ENCODE measurements at regions not wholly inside any gene's neighbourhood (a gene's known extent, or its start where the extent isn't known, plus 50 kb on each side); places are given as distances from the start of the nearest gene placed in this dataset.
A peak's percentile ranks its signal among the peaks of the same experiment; 100 is the strongest.

DNA sequence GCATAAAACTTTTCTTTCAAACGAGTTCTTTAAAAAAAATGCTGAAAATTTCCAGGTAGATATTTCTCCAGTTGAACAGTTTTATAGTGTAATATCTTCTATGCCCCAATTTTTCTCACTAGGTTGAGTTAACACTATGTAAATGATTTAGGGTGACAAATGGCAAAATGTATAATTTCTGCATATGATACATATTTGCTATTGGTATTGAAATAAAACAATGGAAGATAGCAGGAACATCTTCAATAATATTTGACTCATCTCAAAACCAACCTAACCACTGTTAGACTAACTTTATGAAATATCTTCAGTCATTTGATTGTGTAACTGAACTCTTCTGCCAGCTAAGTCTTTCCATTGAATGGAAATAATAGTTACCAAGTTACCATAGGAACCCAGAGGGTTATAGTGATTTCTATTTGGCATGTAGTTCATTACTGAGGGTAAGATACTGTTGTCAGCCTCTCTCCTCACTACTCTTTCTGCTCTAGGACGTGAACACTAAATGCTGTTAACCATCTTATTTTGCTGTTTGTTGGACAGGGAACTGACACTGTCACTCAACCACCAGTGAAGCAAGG is 824.7 kb upstream of the NECTIN3 start:
- H3K36me3 ChIP-seq (ENCODE audit: control insufficient read depth, insufficient read depth, low read length), result no peaks in the 10 kb centered on the region
- no peak overlapping the region for H3K4me3 ChIP-seq (ENCODE audit: low read depth, low read length)
- TF ChIP-seq, protein P1, sequence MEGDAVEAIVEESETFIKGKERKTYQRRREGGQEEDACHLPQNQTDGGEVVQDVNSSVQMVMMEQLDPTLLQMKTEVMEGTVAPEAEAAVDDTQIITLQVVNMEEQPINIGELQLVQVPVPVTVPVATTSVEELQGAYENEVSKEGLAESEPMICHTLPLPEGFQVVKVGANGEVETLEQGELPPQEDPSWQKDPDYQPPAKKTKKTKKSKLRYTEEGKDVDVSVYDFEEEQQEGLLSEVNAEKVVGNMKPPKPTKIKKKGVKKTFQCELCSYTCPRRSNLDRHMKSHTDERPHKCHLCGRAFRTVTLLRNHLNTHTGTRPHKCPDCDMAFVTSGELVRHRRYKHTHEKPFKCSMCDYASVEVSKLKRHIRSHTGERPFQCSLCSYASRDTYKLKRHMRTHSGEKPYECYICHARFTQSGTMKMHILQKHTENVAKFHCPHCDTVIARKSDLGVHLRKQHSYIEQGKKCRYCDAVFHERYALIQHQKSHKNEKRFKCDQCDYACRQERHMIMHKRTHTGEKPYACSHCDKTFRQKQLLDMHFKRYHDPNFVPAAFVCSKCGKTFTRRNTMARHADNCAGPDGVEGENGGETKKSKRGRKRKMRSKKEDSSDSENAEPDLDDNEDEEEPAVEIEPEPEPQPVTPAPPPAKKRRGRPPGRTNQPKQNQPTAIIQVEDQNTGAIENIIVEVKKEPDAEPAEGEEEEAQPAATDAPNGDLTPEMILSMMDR (IDR thresholded peaks at IDR 0.05; ENCODE audit: insufficient read depth, low read length, severe bottlenecking), result no peak
- FAIRE-seq (no peak), DNase-seq (ENCODE audit: low read depth) (peak; percentile 11)
- no peaks in the 10 kb centered on the region for H3K27me3 ChIP-seq (ENCODE audit: control insufficient read depth, insufficient read depth, low read length)

DNA sequence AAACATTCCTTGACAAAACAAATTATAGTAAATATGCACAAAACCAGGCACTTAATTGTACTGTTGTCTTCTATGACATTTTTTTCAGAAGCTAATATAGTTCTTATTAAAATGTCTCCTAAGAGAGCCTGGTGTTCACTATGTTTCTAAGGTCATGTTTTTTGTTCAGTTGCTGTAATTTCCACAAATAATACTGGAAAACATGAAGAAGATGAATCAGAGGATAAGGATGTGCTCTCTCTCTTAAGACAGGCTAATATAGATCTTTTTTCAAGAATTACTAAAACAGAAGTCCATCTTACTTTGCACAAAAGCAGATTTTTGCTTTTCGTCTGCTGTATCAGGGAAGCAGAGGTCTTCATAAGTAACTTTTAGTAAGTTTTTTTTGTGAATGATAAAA is 823.0 kb upstream of the NECTIN3 start:
- H3K4me3 ChIP-seq (ENCODE audit: low read depth, low read length), result no peak overlapping the region
- no peaks in the 10 kb centered on the region for H3K36me3 ChIP-seq (ENCODE audit: control insufficient read depth, insufficient read depth, low read length)
- TF ChIP-seq, protein P1 (IDR thresholded peaks at IDR 0.05; ENCODE audit: insufficient read depth, low read length, severe bottlenecking), result no peak
- H3K27me3 ChIP-seq (ENCODE audit: control insufficient read depth, insufficient read depth, low read length), result no peaks in the 10 kb centered on the region
- no peak for DNase-seq (ENCODE audit: low read depth)
- FAIRE-seq, result no peak

DNA sequence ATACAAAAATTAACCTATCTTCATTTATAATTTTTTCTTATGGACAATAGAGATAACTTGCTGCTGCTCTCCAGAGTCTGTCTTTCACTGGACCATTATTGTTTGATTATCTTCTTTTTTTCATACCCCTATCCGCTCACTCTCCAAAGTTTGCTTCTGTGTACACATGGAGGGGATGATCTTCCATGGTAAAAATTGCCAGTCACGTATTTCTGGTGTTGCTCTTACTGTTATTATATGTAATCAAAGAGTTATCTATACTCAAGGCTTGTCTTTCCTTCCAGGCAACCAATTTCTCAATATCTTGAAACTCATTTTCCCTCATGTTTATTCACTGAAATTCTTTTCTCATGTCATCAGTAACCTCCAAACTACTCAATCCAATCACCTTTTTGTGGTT is 817.8 kb upstream of the NECTIN3 start:
- DNase-seq (ENCODE audit: low read depth), result no peak
- Histone ChIP-seq H3K36me3 (ENCODE audit: control insufficient read depth, insufficient read depth, low read length) (no peaks in the 10 kb centered on the region), H3K4me3 (ENCODE audit: low read depth, low read length) (no peak overlapping the region), H3K27me3 (ENCODE audit: control insufficient read depth, insufficient read depth, low read length) (no peaks in the 10 kb centered on the region)
- FAIRE-seq, result no peak
- TF ChIP-seq, protein P1 (IDR thresholded peaks at IDR 0.05; ENCODE audit: insufficient read depth, low read length, severe bottlenecking), result no peak

DNA sequence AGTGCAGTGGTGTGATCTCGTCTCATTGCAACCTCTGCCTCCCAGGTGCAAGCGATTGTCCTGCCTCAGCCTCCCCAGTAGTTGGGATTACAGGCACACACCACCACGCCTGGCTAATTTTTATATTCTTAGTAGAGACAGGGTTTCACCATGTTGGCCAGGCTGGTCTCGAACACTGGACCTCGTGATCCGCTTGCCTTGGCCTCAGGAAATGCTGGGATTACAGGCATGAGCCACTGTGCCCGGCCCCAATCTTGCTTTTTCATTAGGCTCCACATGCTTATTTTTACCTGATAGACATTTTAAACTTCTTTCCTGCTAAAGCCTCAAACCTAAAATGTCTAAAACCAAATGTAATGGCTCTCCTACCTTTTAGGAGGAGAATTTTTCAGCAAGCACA is 817.0 kb upstream of the NECTIN3 start:
- no peak for FAIRE-seq
- H3K36me3 ChIP-seq (ENCODE audit: control insufficient read depth, insufficient read depth, low read length), result no peaks in the 10 kb centered on the region
- TF ChIP-seq, protein P1 (IDR thresholded peaks at IDR 0.05; ENCODE audit: insufficient read depth, low read length, severe bottlenecking), result no peak

DNA sequence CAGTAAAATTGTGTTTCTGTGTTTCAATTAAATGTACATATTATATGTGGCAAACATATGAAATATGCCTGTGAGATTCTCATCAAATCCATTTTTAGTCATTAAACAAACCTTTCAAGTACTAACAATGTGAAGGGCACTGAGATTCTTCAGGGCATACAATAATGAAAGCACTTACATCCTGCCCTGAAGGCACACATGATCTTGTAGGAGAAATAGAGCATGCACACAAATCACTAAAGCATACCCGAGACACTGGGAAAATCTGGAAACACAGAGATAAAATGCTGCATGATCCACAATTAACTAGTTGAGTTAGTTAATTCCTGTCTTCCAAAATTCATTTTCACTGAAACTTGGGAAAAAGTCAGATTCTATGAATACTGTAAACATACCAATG is 810.5 kb upstream of the NECTIN3 start:
- Histone ChIP-seq H3K36me3 (ENCODE audit: control insufficient read depth, insufficient read depth, low read length) (no peaks in the 10 kb centered on the region), H3K27me3 (ENCODE audit: control insufficient read depth, insufficient read depth, low read length) (no peaks in the 10 kb centered on the region), H3K4me3 (ENCODE audit: low read depth, low read length) (no peak overlapping the region)
- TF ChIP-seq, protein P1 (IDR thresholded peaks at IDR 0.05; ENCODE audit: insufficient read depth, low read length, severe bottlenecking), result no peak
- FAIRE-seq (no peak), DNase-seq (ENCODE audit: low read depth) (no peak)

More for the DNA sequence above, 817.0 kb upstream of the NECTIN3 start:
- Histone ChIP-seq H3K4me3 (ENCODE audit: low read depth, low read length) (no peak overlapping the region), H3K27me3 (ENCODE audit: control insufficient read depth, insufficient read depth, low read length) (no peaks in the 10 kb centered on the region)
- no peak for DNase-seq (ENCODE audit: low read depth)

DNA sequence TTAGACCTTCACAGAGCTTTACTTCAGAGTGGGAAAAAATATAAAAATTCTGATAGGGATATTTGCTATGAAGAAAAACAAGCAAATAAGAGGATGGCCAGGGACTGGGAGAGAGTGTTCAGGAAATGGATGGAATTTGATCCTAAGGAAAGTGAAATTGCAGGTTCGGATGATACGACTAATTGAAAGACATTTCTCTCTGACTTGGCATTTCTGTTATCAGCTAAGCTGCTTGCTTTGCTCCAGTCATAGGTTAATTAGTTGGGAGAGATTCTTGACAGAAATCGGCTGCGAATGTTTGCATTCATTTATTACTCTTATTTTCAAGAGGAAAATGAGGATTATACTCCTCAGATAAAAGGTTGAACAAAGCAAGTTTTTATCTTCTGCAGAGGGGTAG is 808.7 kb upstream of the NECTIN3 start:
- Histone ChIP-seq H3K36me3 (ENCODE audit: control insufficient read depth, insufficient read depth, low read length) (no peaks in the 10 kb centered on the region), H3K4me3 (ENCODE audit: low read depth, low read length) (no peak overlapping the region), H3K27me3 (ENCODE audit: control insufficient read depth, insufficient read depth, low read length) (no peaks in the 10 kb centered on the region)
- DNase-seq (ENCODE audit: low read depth), result no peak
- TF ChIP-seq, protein P1 (IDR thresholded peaks at IDR 0.05; ENCODE audit: insufficient read depth, low read length, severe bottlenecking), result no peak
- no peak for FAIRE-seq

All from bronchial epithelial cell (primary cell).